Liver (tissue), 8 donors: ENCODE measurements at regions not wholly inside any gene's neighbourhood (a gene's known extent, or its start where the extent isn't known, plus 50 kb on each side); places are given as distances from the start of the nearest gene placed in this dataset.

Experiments
- DNase-seq: peaks from one replicate; pipeline ENCODE4 v3.0.0-alpha.2; 2017; ENCODE audit warnings: low spot score
- H3K27ac ChIP-seq, 2 donors: one replicate each; pipeline ENCODE4 v1.7.0; 2013; ENCODE audit warnings: inconsistent platforms in 2 of 2, low read length in 2 of 2, control low read depth in 1 of 2, low read depth in 1 of 2, mild to moderate bottlenecking in 1 of 2
- H3K27me3 ChIP-seq, 4 donors: one replicate each; pipeline versions ENCODE4 v1.6.1 to v1.7.0; 2013; ENCODE audit warnings: low read length in 3 of 4, inconsistent platforms in 1 of 4, mild to moderate bottlenecking in 1 of 4, moderate library complexity in 1 of 4; ENCODE audit not compliant: control insufficient read depth in 4 of 4, insufficient read depth in 4 of 4
- H3K36me3 ChIP-seq, 4 donors: one replicate each; pipeline versions ENCODE4 v1.6.1 to v1.7.0; 2013; ENCODE audit warnings: low read length in 3 of 4, mild to moderate bottlenecking in 3 of 4, low read depth in 1 of 4, moderate library complexity in 1 of 4; ENCODE audit not compliant: control insufficient read depth in 4 of 4, insufficient read depth in 3 of 4
- H3K4me1 ChIP-seq, 4 donors: one replicate each; pipeline versions ENCODE4 v1.6.1 to v1.7.0; 2013; ENCODE audit warnings: low read length in 3 of 4, mild to moderate bottlenecking in 3 of 4, moderate library complexity in 1 of 4; ENCODE audit not compliant: control insufficient read depth in 4 of 4, insufficient read depth in 4 of 4
- H3K4me3 ChIP-seq, 3 donors: one replicate each; pipeline versions ENCODE4 v1.6.1 to v1.7.0; 2013; ENCODE audit warnings: low read length in 3 of 3, control low read depth in 1 of 3, low read depth in 1 of 3, mild to moderate bottlenecking in 1 of 3
- H3K9ac ChIP-seq, 2 donors: one replicate each; pipeline ENCODE4 v1.7.0; 2013; ENCODE audit warnings: low read length in 2 of 2, mild to moderate bottlenecking in 2 of 2, moderate library complexity in 2 of 2, control low read depth in 1 of 2, low read depth in 1 of 2
- H3K9me3 ChIP-seq, 4 donors: one replicate each; pipeline versions ENCODE4 v1.6.1 to v1.7.0; 2013; ENCODE audit warnings: low read length in 3 of 4; ENCODE audit not compliant: control insufficient read depth in 4 of 4
- FOXA1 ChIP-seq: IDR thresholded peaks from 2 replicates; pipeline ENCODE4 v1.6.1; 2016; ENCODE audit warnings: antibody characterized with exemption
- FOXA2 ChIP-seq: IDR thresholded peaks from 2 replicates; pipeline ENCODE4 v1.6.1; 2016; ENCODE audit warnings: antibody characterized with exemption
- GABPA ChIP-seq, 2 donors: IDR thresholded peaks in 1 of 2; conservative IDR thresholded peaks in 1 of 2; 2 replicates each; pipeline ENCODE4 v1.6.1; 2016; ENCODE audit warnings: antibody characterized with exemption in 2 of 2, mild to moderate bottlenecking in 1 of 2, moderate library complexity in 1 of 2
- NR2F2 ChIP-seq: IDR thresholded peaks from 2 replicates; pipeline ENCODE4 v1.6.1; 2016; ENCODE audit warnings: antibody characterized with exemption
- REST ChIP-seq: IDR thresholded peaks from 2 replicates; pipeline ENCODE4 v1.6.1; 2016; ENCODE audit warnings: antibody characterized with exemption, mild to moderate bottlenecking
- RXRA ChIP-seq, 2 donors: IDR thresholded peaks; 2 replicates each; pipeline ENCODE4 v1.6.1; 2017 to 2018; ENCODE audit warnings: antibody characterized with exemption in 2 of 2, mild to moderate bottlenecking in 1 of 2
- SP1 ChIP-seq: IDR thresholded peaks from 2 replicates; pipeline ENCODE4 v1.6.1; 2018; ENCODE audit warnings: antibody characterized with exemption, mild to moderate bottlenecking
- TAF1 ChIP-seq: conservative IDR thresholded peaks from 2 replicates; pipeline ENCODE4 v1.6.1; 2016; ENCODE audit warnings: antibody characterized with exemption, mild to moderate bottlenecking
- WGBS: extraction: QIAGEN DNeasy Blood & Tissue Kit; methylation state at CpG from one replicate; pipeline ENCODE4 v1.1.7; 2013; 5-methylcytosine and 5-hydroxymethylcytosine counted together
- TF ChIP-seq, protein P1 (sequence below): fragments of 150-350 bp; IDR thresholded peaks from 2 replicates; pipeline ENCODE4 v1.5.1; 2017; ENCODE audit warnings: improper control_type of control experiment, low read depth, low read length; ENCODE audit not compliant: missing input control
- TF ChIP-seq, protein P2 (sequence below): IDR thresholded peaks from 2 replicates; pipeline ENCODE4 v1.6.1; 2016; ENCODE audit warnings: antibody characterized with exemption
- TF ChIP-seq, protein P3 (sequence below): IDR thresholded peaks from 2 replicates; pipeline ENCODE4 v1.6.1; 2016; ENCODE audit warnings: antibody characterized with exemption
- donor health status: healthy.
- donor health status: healthy.
- donor health status: healthy.
- donor health status: healthy.
- donor health status: healthy.

- H3K9ac ChIP-seq, result no peak overlapping the region
- H3K27ac ChIP-seq, result no peak overlapping the region
- H3K27me3 ChIP-seq, result no peaks in the 10 kb centered on the region
These were observed 145.8 kb upstream of the SFRP2 start for GRCh38 chr4:153934688-153935017.

DNA sequence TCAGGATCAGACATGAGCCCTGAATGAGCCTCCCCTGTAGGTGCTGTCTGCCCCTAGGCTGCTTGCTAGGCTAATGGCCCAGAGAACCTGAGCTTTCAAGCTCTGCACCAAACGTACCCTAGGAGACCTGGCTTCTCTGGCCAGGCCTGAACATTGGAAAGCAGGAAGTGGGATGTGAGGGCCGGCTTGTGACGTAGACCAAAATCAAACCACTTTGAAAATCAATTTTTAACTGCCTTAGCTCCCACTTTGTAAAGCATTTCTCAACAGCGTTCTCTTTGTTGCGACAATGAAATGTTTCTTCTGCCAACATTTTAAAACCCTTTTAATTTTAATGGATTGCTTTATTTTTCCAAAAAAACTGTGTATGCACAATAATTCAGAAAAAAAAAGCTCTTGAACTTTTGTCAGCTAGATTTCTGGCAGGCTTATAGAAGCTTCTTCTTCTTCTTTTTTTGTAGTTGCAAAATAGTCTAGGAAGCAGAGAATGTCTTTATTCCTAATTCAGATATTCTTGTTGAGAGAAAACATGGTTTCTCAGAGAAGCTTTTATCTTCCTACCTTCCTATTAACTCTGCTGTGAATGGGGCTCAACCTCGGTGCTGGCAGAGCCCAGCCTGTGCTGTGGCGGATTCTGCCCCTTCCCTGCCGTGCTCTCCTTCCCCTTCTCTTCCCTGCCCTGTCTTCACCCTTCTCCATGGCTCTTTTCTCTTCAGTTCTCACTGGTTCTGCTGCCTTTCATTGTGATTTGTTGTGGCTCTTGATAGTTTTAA lies 145.2 kb upstream of the SFRP2 start:
- 63% methylated on average over 8 of the region's 8 CpGs for WGBS
- Histone ChIP-seq H3K27ac (no peak overlapping the region), H3K4me1 (no peaks in the 10 kb centered on the region), H3K4me3 (no peak overlapping the region), H3K9me3 (no peaks in the 10 kb centered on the region), H3K27me3 (no peaks in the 10 kb centered on the region), H3K36me3 (no peaks in the 10 kb centered on the region), H3K9ac (no peak overlapping the region)
- no peak for DNase-seq
- TF ChIP-seq, protein P1, sequence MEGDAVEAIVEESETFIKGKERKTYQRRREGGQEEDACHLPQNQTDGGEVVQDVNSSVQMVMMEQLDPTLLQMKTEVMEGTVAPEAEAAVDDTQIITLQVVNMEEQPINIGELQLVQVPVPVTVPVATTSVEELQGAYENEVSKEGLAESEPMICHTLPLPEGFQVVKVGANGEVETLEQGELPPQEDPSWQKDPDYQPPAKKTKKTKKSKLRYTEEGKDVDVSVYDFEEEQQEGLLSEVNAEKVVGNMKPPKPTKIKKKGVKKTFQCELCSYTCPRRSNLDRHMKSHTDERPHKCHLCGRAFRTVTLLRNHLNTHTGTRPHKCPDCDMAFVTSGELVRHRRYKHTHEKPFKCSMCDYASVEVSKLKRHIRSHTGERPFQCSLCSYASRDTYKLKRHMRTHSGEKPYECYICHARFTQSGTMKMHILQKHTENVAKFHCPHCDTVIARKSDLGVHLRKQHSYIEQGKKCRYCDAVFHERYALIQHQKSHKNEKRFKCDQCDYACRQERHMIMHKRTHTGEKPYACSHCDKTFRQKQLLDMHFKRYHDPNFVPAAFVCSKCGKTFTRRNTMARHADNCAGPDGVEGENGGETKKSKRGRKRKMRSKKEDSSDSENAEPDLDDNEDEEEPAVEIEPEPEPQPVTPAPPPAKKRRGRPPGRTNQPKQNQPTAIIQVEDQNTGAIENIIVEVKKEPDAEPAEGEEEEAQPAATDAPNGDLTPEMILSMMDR, result no peak

More at GRCh38 chr4:153934688-153935017, 145.8 kb upstream of the SFRP2 start:
- Histone ChIP-seq H3K9me3 (no peaks in the 10 kb centered on the region), H3K36me3 (no peaks in the 10 kb centered on the region), H3K4me3 (no peak overlapping the region), H3K4me1 (no peaks in the 10 kb centered on the region)
- TF ChIP-seq, protein P2, sequence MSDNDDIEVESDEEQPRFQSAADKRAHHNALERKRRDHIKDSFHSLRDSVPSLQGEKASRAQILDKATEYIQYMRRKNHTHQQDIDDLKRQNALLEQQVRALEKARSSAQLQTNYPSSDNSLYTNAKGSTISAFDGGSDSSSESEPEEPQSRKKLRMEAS, result no peak
- TF ChIP-seq NR2F2 (no peak), REST (no peak), GABPA (IDR thresholded peaks at IDR 0.05 in 1 of 2, conservative IDR thresholded peaks at IDR 0.05 in 1 of 2) (no peak), RXRA (IDR thresholded peaks at IDR 0.05) (no peak)
- TF ChIP-seq, protein P3, sequence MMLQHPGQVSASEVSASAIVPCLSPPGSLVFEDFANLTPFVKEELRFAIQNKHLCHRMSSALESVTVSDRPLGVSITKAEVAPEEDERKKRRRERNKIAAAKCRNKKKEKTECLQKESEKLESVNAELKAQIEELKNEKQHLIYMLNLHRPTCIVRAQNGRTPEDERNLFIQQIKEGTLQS, result no peak
- 75% methylated on average over 3 of the region's 3 CpGs for WGBS
- no peak for DNase-seq

GRCh38 chr4:153931804-153932203 lies 142.9 kb upstream of the SFRP2 start:
- no peak overlapping the region for H3K4me3 ChIP-seq
- DNase-seq, result no peak
- no peaks in the 10 kb centered on the region for H3K36me3 ChIP-seq
- H3K27me3 ChIP-seq, result no peaks in the 10 kb centered on the region
- H3K9ac ChIP-seq, result no peak overlapping the region
- no peaks in the 10 kb centered on the region for H3K4me1 ChIP-seq
- TF ChIP-seq TAF1 (no peak), REST (no peak), FOXA2 (no peak), SP1 (no peak), FOXA1 (no peak)
- 75% methylated on average over 1 of the region's 1 CpG for WGBS
- H3K27ac ChIP-seq, result no peak overlapping the region
- H3K9me3 ChIP-seq, result no peaks in the 10 kb centered on the region
